ENCODE measurements at regions not wholly inside any gene's neighbourhood (a gene's known extent, or its start where the extent isn't known, plus 50 kb on each side); places are given as distances from the start of the nearest gene placed in this dataset.
"Not testable (repeated sequence)": the region's sequence is repeated elsewhere in the genome, so short reads cannot be mapped to it uniquely, and the experiment has no call there.

GRCh38 chr3:145457825-145458552 is 703.0 kb downstream of the PLOD2 start:
- no peaks in the 10 kb centered on the region for H3K9me2 ChIP-seq (replicated peaks; ENCODE audit: insufficient read depth, low read length)
- H3K36me3 ChIP-seq (ENCODE audit: insufficient read depth, low read length) = no peaks in the 10 kb centered on the region
- DNase-seq = no peak
- no peaks in the 10 kb centered on the region for H4K20me1 ChIP-seq (ENCODE audit: insufficient read depth, low read depth, low read length)
- no peak overlapping the region for H3K4me2 ChIP-seq (ENCODE audit: low read depth, low read length, poor library complexity, severe bottlenecking)
- H3K27ac ChIP-seq (ENCODE audit: low read length) = no peak overlapping the region
- H3K27me3 ChIP-seq (ENCODE audit: low read length) = no peaks in the 10 kb centered on the region
- no peak overlapping the region for H3K9ac ChIP-seq (ENCODE audit: low read length)
- no peak overlapping the region for H3K4me3 ChIP-seq (ENCODE audit: low read length)
- H3K9me3 ChIP-seq (ENCODE audit: low read length) = peaks cover 3% of the 10 kb centered on the region; the same call in 1 of the 2 replicates
- H3K4me1 ChIP-seq (ENCODE audit: low read length) = no peaks in the 10 kb centered on the region
- no peak overlapping the region for H2AFZ ChIP-seq (ENCODE audit: low read length)
- H3K79me2 ChIP-seq (ENCODE audit: low read length) = no peaks in the 10 kb centered on the region

GRCh38 chr3:145459681-145460080 is 701.3 kb downstream of the PLOD2 start:
- not testable (repeated sequence) for DNase-seq; H3K27ac ChIP-seq (ENCODE audit: low read length); H3K4me3 ChIP-seq (ENCODE audit: low read length); H3K36me3 ChIP-seq (ENCODE audit: insufficient read depth, low read length); H3K4me1 ChIP-seq (ENCODE audit: low read length); H3K4me2 ChIP-seq (ENCODE audit: low read depth, low read length, poor library complexity, severe bottlenecking); H4K20me1 ChIP-seq (ENCODE audit: insufficient read depth, low read depth, low read length); H2AFZ ChIP-seq (ENCODE audit: low read length); H3K9me2 ChIP-seq (replicated peaks; ENCODE audit: insufficient read depth, low read length); H3K27me3 ChIP-seq (ENCODE audit: low read length); H3K9me3 ChIP-seq (ENCODE audit: low read length); H3K9ac ChIP-seq (ENCODE audit: low read length); H3K79me2 ChIP-seq (ENCODE audit: low read length)

- Histone ChIP-seq H3K4me3 (ENCODE audit: low read length) (no peak overlapping the region), H3K9ac (ENCODE audit: low read length) (no peak overlapping the region), H3K9me2 (replicated peaks; ENCODE audit: insufficient read depth, low read length) (no peaks in the 10 kb centered on the region)
Observed at GRCh38 chr3:145471976-145472375, 689.0 kb downstream of the PLOD2 start.

GRCh38 chr3:145482735-145483134 is 678.2 kb downstream of the PLOD2 start:
- not testable (repeated sequence) for H3K4me3 ChIP-seq (ENCODE audit: low read length); H3K9me3 ChIP-seq (ENCODE audit: low read length); H3K79me2 ChIP-seq (ENCODE audit: low read length); H3K4me1 ChIP-seq (ENCODE audit: low read length); H2AFZ ChIP-seq (ENCODE audit: low read length); H3K27ac ChIP-seq (ENCODE audit: low read length); H3K4me2 ChIP-seq (ENCODE audit: low read depth, low read length, poor library complexity, severe bottlenecking); H3K9me2 ChIP-seq (replicated peaks; ENCODE audit: insufficient read depth, low read length); DNase-seq; H3K36me3 ChIP-seq (ENCODE audit: insufficient read depth, low read length); H3K27me3 ChIP-seq (ENCODE audit: low read length); H4K20me1 ChIP-seq (ENCODE audit: insufficient read depth, low read depth, low read length); H3K9ac ChIP-seq (ENCODE audit: low read length)

More at GRCh38 chr3:145471976-145472375, 689.0 kb downstream of the PLOD2 start:
- Histone ChIP-seq H3K4me1 (ENCODE audit: low read length) (no peaks in the 10 kb centered on the region), H4K20me1 (ENCODE audit: insufficient read depth, low read depth, low read length) (no peaks in the 10 kb centered on the region), H3K9me3 (ENCODE audit: low read length) (peaks cover 15% of the 10 kb centered on the region), H3K4me2 (ENCODE audit: low read depth, low read length, poor library complexity, severe bottlenecking) (no peak overlapping the region), H3K79me2 (ENCODE audit: low read length) (no peaks in the 10 kb centered on the region), H3K36me3 (ENCODE audit: insufficient read depth, low read length) (no peaks in the 10 kb centered on the region), H3K27me3 (ENCODE audit: low read length) (no peaks in the 10 kb centered on the region), H2AFZ (ENCODE audit: low read length) (no peak overlapping the region), H3K27ac (ENCODE audit: low read length) (no peak overlapping the region)
- no peak for DNase-seq

- Histone ChIP-seq H3K9me3 (ENCODE audit: low read length) (peaks cover 8% of the 10 kb centered on the region; the same call in 1 of the 2 replicates), H3K79me2 (ENCODE audit: low read length) (no peaks in the 10 kb centered on the region), H3K4me1 (ENCODE audit: low read length) (no peaks in the 10 kb centered on the region), H3K9ac (ENCODE audit: low read length) (no peak overlapping the region), H4K20me1 (ENCODE audit: insufficient read depth, low read depth, low read length) (no peaks in the 10 kb centered on the region), H3K27me3 (ENCODE audit: low read length) (no peaks in the 10 kb centered on the region), H3K27ac (ENCODE audit: low read length) (no peak overlapping the region), H2AFZ (ENCODE audit: low read length) (no peak overlapping the region), H3K4me3 (ENCODE audit: low read length) (no peak overlapping the region), H3K36me3 (ENCODE audit: insufficient read depth, low read length) (no peaks in the 10 kb centered on the region), H3K4me2 (ENCODE audit: low read depth, low read length, poor library complexity, severe bottlenecking) (no peak overlapping the region), H3K9me2 (replicated peaks; ENCODE audit: insufficient read depth, low read length) (no peaks in the 10 kb centered on the region)
- no peak for DNase-seq
Observed at GRCh38 chr3:145483992-145484391, 677.0 kb downstream of the PLOD2 start.

- Histone ChIP-seq H3K4me1 (ENCODE audit: low read length) (no peaks in the 10 kb centered on the region), H3K27ac (ENCODE audit: low read length) (no peak overlapping the region)
- DNase-seq = no peak
Observed at GRCh38 chr3:145489011-145489410, 672.0 kb downstream of the PLOD2 start.

GRCh38 chr3:145490088-145491048 is 670.6 kb downstream of the PLOD2 start:
- Histone ChIP-seq H3K9ac (ENCODE audit: low read length) (no peak overlapping the region), H3K27me3 (ENCODE audit: low read length) (no peaks in the 10 kb centered on the region), H3K4me3 (ENCODE audit: low read length) (no peak overlapping the region), H2AFZ (ENCODE audit: low read length) (no peak overlapping the region), H4K20me1 (ENCODE audit: insufficient read depth, low read depth, low read length) (no peaks in the 10 kb centered on the region), H3K4me1 (ENCODE audit: low read length) (no peaks in the 10 kb centered on the region), H3K79me2 (ENCODE audit: low read length) (no peaks in the 10 kb centered on the region), H3K4me2 (ENCODE audit: low read depth, low read length, poor library complexity, severe bottlenecking) (no peak overlapping the region), H3K36me3 (ENCODE audit: insufficient read depth, low read length) (no peaks in the 10 kb centered on the region), H3K9me2 (replicated peaks; ENCODE audit: insufficient read depth, low read length) (no peaks in the 10 kb centered on the region), H3K9me3 (ENCODE audit: low read length) (peaks cover 8% of the 10 kb centered on the region; the same call in 1 of the 2 replicates), H3K27ac (ENCODE audit: low read length) (no peak overlapping the region)
- DNase-seq = no peak

More at GRCh38 chr3:145489011-145489410, 672.0 kb downstream of the PLOD2 start:
- no peaks in the 10 kb centered on the region for H3K79me2 ChIP-seq (ENCODE audit: low read length)
- H2AFZ ChIP-seq (ENCODE audit: low read length) = no peak overlapping the region
- no peaks in the 10 kb centered on the region for H3K27me3 ChIP-seq (ENCODE audit: low read length)
- no peaks in the 10 kb centered on the region for H4K20me1 ChIP-seq (ENCODE audit: insufficient read depth, low read depth, low read length)
- no peaks in the 10 kb centered on the region for H3K36me3 ChIP-seq (ENCODE audit: insufficient read depth, low read length)
- H3K4me2 ChIP-seq (ENCODE audit: low read depth, low read length, poor library complexity, severe bottlenecking) = no peak overlapping the region
- no peak overlapping the region for H3K9ac ChIP-seq (ENCODE audit: low read length)
- H3K9me3 ChIP-seq (ENCODE audit: low read length) = peaks cover 8% of the 10 kb centered on the region; the same call in 1 of the 2 replicates
- H3K9me2 ChIP-seq (replicated peaks; ENCODE audit: insufficient read depth, low read length) = no peaks in the 10 kb centered on the region
- H3K4me3 ChIP-seq (ENCODE audit: low read length) = no peak overlapping the region

- peaks cover 9% of the 10 kb centered on the region; the same call in 1 of the 2 replicates for H3K9me3 ChIP-seq (ENCODE audit: low read length)
- H4K20me1 ChIP-seq (ENCODE audit: insufficient read depth, low read depth, low read length) = no peaks in the 10 kb centered on the region
- no peaks in the 10 kb centered on the region for H3K4me1 ChIP-seq (ENCODE audit: low read length)
- no peak overlapping the region for H3K9ac ChIP-seq (ENCODE audit: low read length)
- H3K4me3 ChIP-seq (ENCODE audit: low read length) = no peak overlapping the region
- no peak overlapping the region for H3K27ac ChIP-seq (ENCODE audit: low read length)
- H2AFZ ChIP-seq (ENCODE audit: low read length) = no peak overlapping the region
- no peaks in the 10 kb centered on the region for H3K79me2 ChIP-seq (ENCODE audit: low read length)
- no peaks in the 10 kb centered on the region for H3K36me3 ChIP-seq (ENCODE audit: insufficient read depth, low read length)
- DNase-seq = no peak
- H3K27me3 ChIP-seq (ENCODE audit: low read length) = no peaks in the 10 kb centered on the region
- no peaks in the 10 kb centered on the region for H3K9me2 ChIP-seq (replicated peaks; ENCODE audit: insufficient read depth, low read length)
- no peak overlapping the region for H3K4me2 ChIP-seq (ENCODE audit: low read depth, low read length, poor library complexity, severe bottlenecking)
Observed at GRCh38 chr3:145492456-145492855, 668.5 kb downstream of the PLOD2 start.

Data from Karpas-422 (cell line).